Mucosa of descending colon (tissue), 3 donors: ENCODE measurements at regions not wholly inside any gene's neighbourhood (a gene's known extent, or its start where the extent isn't known, plus 50 kb on each side); places are given as distances from the start of the nearest gene placed in this dataset.

ENCODE experiments used
- ATAC-seq: fragments of 200-7000 bp; cut with Tn5 transposase; one replicate; pipeline ENCODE4 v1.9.1; 2020; ENCODE audit warnings: mild to moderate bottlenecking, moderate library complexity
- DNase-seq, 3 donors: peaks; one replicate each; pipeline ENCODE4 v3.0.0-alpha.2; 2020
- H3K36me3 ChIP-seq: fragments of 200-600 bp; one replicate; pipeline ENCODE4 v1.8.0; 2021; ENCODE audit warnings: low read depth, mild to moderate bottlenecking
- H3K4me1 ChIP-seq: fragments of 200-600 bp; one replicate; pipeline ENCODE4 v1.8.0; 2021; ENCODE audit warnings: low read depth, mild to moderate bottlenecking
- H3K4me3 ChIP-seq: fragments of 200-600 bp; one replicate; pipeline ENCODE4 v1.8.0; 2021; ENCODE audit warnings: mild to moderate bottlenecking
- H3K9me3 ChIP-seq: fragments of 200-600 bp; one replicate; pipeline ENCODE4 v1.8.0; 2021; ENCODE audit warnings: mild to moderate bottlenecking
- CTCF ChIP-seq: fragments of 200-600 bp; IDR thresholded peaks from one replicate; pipeline ENCODE4 v1.8.0; 2022; ENCODE audit warnings: antibody characterized with exemption, mild to moderate bottlenecking
- intact Hi-C, 2 donors: fragments of 100-400 bp; cut with DNase I in 1 of 2; cut with micrococcal nuclease in 1 of 2; formaldehyde crosslinking; loops; one replicate each; pipeline versions ENCODE4 v1.11.0 to v1.11.1; 2022; cut with DNase I, micrococcal nuclease
- donor health status: DM: no; HTN: no; CAD: no; lungs with moderate emphysema.
- donor health status: DM: no; HTN: no; CAD: no.
- donor health status: DM: no; HTN: yes; CAD: no.

- DNase-seq: no peak
- H3K9me3 ChIP-seq: no peaks in the 10 kb centered on the region
- no peaks in the 10 kb centered on the region for H3K4me1 ChIP-seq
- TF ChIP-seq CTCF: no peak
- ATAC-seq: no peak
- no peak overlapping the region for H3K4me3 ChIP-seq
- intact Hi-C loops: no loop called here
- H3K36me3 ChIP-seq: no peaks in the 10 kb centered on the region
These were observed 267.8 kb upstream of the LRRN1 start for GRCh38 chr3:3531476-3531875.

GRCh38 chr3:3519266-3519665, 280.0 kb upstream of the LRRN1 start:
- intact Hi-C loops: no loop called here
- no peak for TF ChIP-seq CTCF

GRCh38 chr3:3516996-3517395, 282.2 kb upstream of the LRRN1 start:
- ATAC-seq: no peak
- no peaks in the 10 kb centered on the region for H3K36me3 ChIP-seq
- H3K4me3 ChIP-seq: no peak overlapping the region
- no peaks in the 10 kb centered on the region for H3K4me1 ChIP-seq
- no peak for DNase-seq
- H3K9me3 ChIP-seq: no peaks in the 10 kb centered on the region
- no peak for TF ChIP-seq CTCF
- intact Hi-C loops: no loop called here

More at GRCh38 chr3:3519266-3519665, 280.0 kb upstream of the LRRN1 start:
- no peak for ATAC-seq
- Histone ChIP-seq H3K4me3 (no peak overlapping the region), H3K36me3 (no peaks in the 10 kb centered on the region), H3K4me1 (no peaks in the 10 kb centered on the region), H3K9me3 (no peaks in the 10 kb centered on the region)
- no peak for DNase-seq

- Histone ChIP-seq H3K4me3 (no peak overlapping the region), H3K36me3 (no peaks in the 10 kb centered on the region), H3K9me3 (no peaks in the 10 kb centered on the region), H3K4me1 (no peaks in the 10 kb centered on the region)
- intact Hi-C loops: no loop called here
- DNase-seq: no peak
- no peak for TF ChIP-seq CTCF
- ATAC-seq: no peak
These were observed 282.8 kb upstream of the LRRN1 start for GRCh38 chr3:3516384-3516783.

GRCh38 chr3:3509665-3510064, 289.6 kb upstream of the LRRN1 start:
- no peak for DNase-seq
- intact Hi-C loops: no loop called here
- TF ChIP-seq CTCF: no peak
- Histone ChIP-seq H3K36me3 (no peaks in the 10 kb centered on the region), H3K9me3 (no peaks in the 10 kb centered on the region), H3K4me3 (no peak overlapping the region), H3K4me1 (no peaks in the 10 kb centered on the region)
- no peak for ATAC-seq

- Histone ChIP-seq H3K4me3 (no peak overlapping the region), H3K9me3 (no peaks in the 10 kb centered on the region), H3K36me3 (no peaks in the 10 kb centered on the region), H3K4me1 (no peaks in the 10 kb centered on the region)
- ATAC-seq (no peak), DNase-seq (no peak)
- intact Hi-C loops: no loop called here
- no peak for TF ChIP-seq CTCF
These were observed 294.5 kb upstream of the LRRN1 start for GRCh38 chr3:3504686-3505085.
